ENCODE measurements at regions not wholly inside any gene's neighbourhood (a gene's known extent, or its start where the extent isn't known, plus 50 kb on each side); places are given as distances from the start of the nearest gene placed in this dataset.

DNA sequence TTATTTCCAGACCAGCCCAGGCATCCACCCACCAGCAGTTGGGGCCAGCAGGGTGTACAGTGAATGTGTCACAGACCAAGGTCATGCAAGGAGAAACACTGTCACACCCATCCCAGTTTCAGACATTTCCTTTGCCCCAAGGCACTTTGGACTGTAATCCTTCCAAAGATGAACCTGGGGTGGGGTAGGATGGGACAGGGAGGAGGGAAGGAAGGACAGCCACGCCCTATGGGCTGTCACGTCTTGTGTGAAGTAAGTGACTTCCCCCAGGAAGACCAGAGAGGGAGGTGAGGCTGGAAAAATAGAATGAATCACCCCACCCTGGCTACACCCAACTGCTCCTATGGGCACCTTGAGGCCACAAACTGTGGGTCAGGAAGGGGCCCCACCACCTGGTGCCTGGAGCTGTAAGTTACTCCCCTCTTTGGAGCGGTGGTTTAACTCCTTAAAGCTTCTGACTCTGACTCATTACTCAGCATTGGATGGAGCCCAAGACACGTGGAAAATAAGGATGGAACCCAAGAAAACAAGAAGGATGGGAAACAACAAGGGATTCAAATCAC lies 349.9 kb upstream of the KLF3 start:
- TF ChIP-seq ZNF274 (CRISPR knock-in tag; IDR thresholded peaks at IDR 0.05) (no peak), KLF15 (CRISPR knock-in tag; IDR thresholded peaks at IDR 0.05; ENCODE audit: borderline replicate concordance) (no peak), SRY (CRISPR knock-in tag; IDR thresholded peaks at IDR 0.05) (no peak), MXI1 (IDR thresholded peaks at IDR 0.05; ENCODE audit: borderline replicate concordance, low read depth, low read length) (no peak), HCFC1 (IDR thresholded peaks at IDR 0.05; ENCODE audit: low read depth, low read length) (no peak), SAFB2 (CRISPR knock-in tag; IDR thresholded peaks at IDR 0.05; ENCODE audit: borderline replicate concordance, low read depth) (no peak), POLR2A (IDR thresholded peaks at IDR 0.05; ENCODE audit: insufficient read depth in 1 of 2, low read depth in 2 of 2, low read length in 2 of 2) (no peak), TCF12 (IDR thresholded peaks at IDR 0.05) (no peak), TCF12 (CRISPR knock-in tag; IDR thresholded peaks at IDR 0.05) (no peak), ZFP36L2 (CRISPR knock-in tag; IDR thresholded peaks at IDR 0.05) (no peak), GABPA (IDR thresholded peaks at IDR 0.05; ENCODE audit: low read depth, low read length) (no peak), GABPA (CRISPR knock-in tag; IDR thresholded peaks at IDR 0.05; ENCODE audit: low read depth) (no peak)
- TF ChIP-seq, protein P1, sequence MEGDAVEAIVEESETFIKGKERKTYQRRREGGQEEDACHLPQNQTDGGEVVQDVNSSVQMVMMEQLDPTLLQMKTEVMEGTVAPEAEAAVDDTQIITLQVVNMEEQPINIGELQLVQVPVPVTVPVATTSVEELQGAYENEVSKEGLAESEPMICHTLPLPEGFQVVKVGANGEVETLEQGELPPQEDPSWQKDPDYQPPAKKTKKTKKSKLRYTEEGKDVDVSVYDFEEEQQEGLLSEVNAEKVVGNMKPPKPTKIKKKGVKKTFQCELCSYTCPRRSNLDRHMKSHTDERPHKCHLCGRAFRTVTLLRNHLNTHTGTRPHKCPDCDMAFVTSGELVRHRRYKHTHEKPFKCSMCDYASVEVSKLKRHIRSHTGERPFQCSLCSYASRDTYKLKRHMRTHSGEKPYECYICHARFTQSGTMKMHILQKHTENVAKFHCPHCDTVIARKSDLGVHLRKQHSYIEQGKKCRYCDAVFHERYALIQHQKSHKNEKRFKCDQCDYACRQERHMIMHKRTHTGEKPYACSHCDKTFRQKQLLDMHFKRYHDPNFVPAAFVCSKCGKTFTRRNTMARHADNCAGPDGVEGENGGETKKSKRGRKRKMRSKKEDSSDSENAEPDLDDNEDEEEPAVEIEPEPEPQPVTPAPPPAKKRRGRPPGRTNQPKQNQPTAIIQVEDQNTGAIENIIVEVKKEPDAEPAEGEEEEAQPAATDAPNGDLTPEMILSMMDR (CRISPR knock-in tag; IDR thresholded peaks at IDR 0.05) = no peak
